HG02884 (cell line): ENCODE measurements at regions not wholly inside any gene's neighbourhood (a gene's known extent, or its start where the extent isn't known, plus 50 kb on each side); places are given as distances from the start of the nearest gene placed in this dataset.
"Not testable (repeated sequence)": the region's sequence is repeated elsewhere in the genome, so short reads cannot be mapped to it uniquely, and the experiment has no call there.

Source experiments
- ATAC-seq: cut with Tn5 transposase; IDR thresholded peaks from one replicate; pipeline ENCODE4 v1.9.1; 2021; ENCODE audit warnings: mild to moderate bottlenecking, moderate library complexity; ENCODE audit not compliant: unreplicated experiment

GRCh38 chr1:58257003-58257402 lies 289.5 kb downstream of the OMA1 start:
- no peak for ATAC-seq

GRCh38 chr1:58256546-58256945 lies 290.0 kb downstream of the OMA1 start:
- ATAC-seq, result no peak

GRCh38 chr1:58256041-58256440 lies 290.5 kb downstream of the OMA1 start:
- ATAC-seq, result no peak

- no peak for ATAC-seq
Observed at GRCh38 chr1:58255192-58255591, 291.3 kb downstream of the OMA1 start.

- ATAC-seq, result no peak
Observed at GRCh38 chr1:58251430-58252073, 295.0 kb downstream of the OMA1 start.

GRCh38 chr1:58250587-58250948 lies 296.0 kb downstream of the OMA1 start:
- no peak for ATAC-seq

- no peak for ATAC-seq
Observed at GRCh38 chr1:58249737-58250586, 296.6 kb downstream of the OMA1 start.

- ATAC-seq, result no peak
Observed at GRCh38 chr1:58249388-58249736, 297.2 kb downstream of the OMA1 start.

GRCh38 chr1:58248791-58249190 lies 297.7 kb downstream of the OMA1 start:
- no peak for ATAC-seq

GRCh38 chr1:58248072-58248471 lies 298.5 kb downstream of the OMA1 start:
- ATAC-seq, result no peak

- ATAC-seq, result no peak
Observed at GRCh38 chr1:58246549-58246948, 300.0 kb downstream of the OMA1 start.

GRCh38 chr1:58244872-58245271 lies 301.7 kb downstream of the OMA1 start:
- no peak for ATAC-seq

GRCh38 chr1:58238846-58239245 lies 307.7 kb downstream of the OMA1 start:
- no peak for ATAC-seq

- ATAC-seq, result no peak
Observed at GRCh38 chr1:58233729-58234128, 312.8 kb downstream of the OMA1 start.

- ATAC-seq, result no peak
Observed at GRCh38 chr1:58231204-58231603, 315.3 kb downstream of the OMA1 start.

- ATAC-seq, result no peak
Observed at GRCh38 chr1:58227604-58228003, 318.9 kb downstream of the OMA1 start.

GRCh38 chr1:58223522-58223921 lies 323.0 kb downstream of the OMA1 start:
- ATAC-seq, result no peak

- no peak for ATAC-seq
Observed at GRCh38 chr1:58220836-58221472, 325.6 kb downstream of the OMA1 start.

GRCh38 chr1:58216169-58216568 lies 330.4 kb downstream of the OMA1 start:
- not testable (repeated sequence) for ATAC-seq

- ATAC-seq, result no peak
Observed at GRCh38 chr1:58214674-58215073, 331.9 kb downstream of the OMA1 start.

GRCh38 chr1:58211869-58212268 lies 334.7 kb downstream of the OMA1 start:
- no peak for ATAC-seq

- no peak for ATAC-seq
Observed at GRCh38 chr1:58209575-58209974, 337.0 kb downstream of the OMA1 start.
